ENCODE measurements at regions not wholly inside any gene's neighbourhood (a gene's known extent, or its start where the extent isn't known, plus 50 kb on each side); places are given as distances from the start of the nearest gene placed in this dataset.

GRCh38 chr2:120465012-120465700, 119.2 kb downstream of the INHBB start:
- no peaks in the 10 kb centered on the region for H3K36me3 Mint-ChIP-seq (ENCODE audit: low read depth, unreplicated experiment)
- no peak overlapping the region for H3K27ac Mint-ChIP-seq (ENCODE audit: unreplicated experiment)
- peaks cover 38% of the 10 kb centered on the region for H3K4me1 Mint-ChIP-seq (ENCODE audit: unreplicated experiment)
- no peak for TF ChIP-seq CTCF (IDR thresholded peaks at IDR 0.05; ENCODE audit: unreplicated experiment)
- H3K4me3 Mint-ChIP-seq (ENCODE audit: unreplicated experiment): no peak overlapping the region
- DNase-seq (ENCODE audit: low spot score): no peak
- H3K27me3 Mint-ChIP-seq (ENCODE audit: unreplicated experiment): peaks cover 8% of the 10 kb centered on the region
- H3K9me3 Mint-ChIP-seq (ENCODE audit: unreplicated experiment): no peaks in the 10 kb centered on the region

DNA sequence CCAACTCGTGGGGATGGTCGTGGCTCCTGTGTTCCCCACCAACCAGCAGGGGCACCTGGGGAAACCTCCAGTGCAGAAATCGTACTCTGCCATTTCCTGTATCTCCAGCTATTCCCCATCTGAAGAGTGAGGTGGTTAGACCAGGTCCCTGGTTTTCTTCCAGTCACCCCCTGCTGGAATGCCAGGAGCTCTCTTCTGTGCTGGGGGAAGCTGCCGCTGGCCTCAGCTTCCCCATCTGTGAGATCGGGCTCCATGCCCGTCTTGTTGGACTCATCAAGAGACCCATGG, 119.7 kb downstream of the INHBB start:
- Mint-ChIP-seq H3K4me3 (ENCODE audit: unreplicated experiment) (no peak overlapping the region), H3K27me3 (ENCODE audit: unreplicated experiment) (peaks cover 8% of the 10 kb centered on the region)

DNA sequence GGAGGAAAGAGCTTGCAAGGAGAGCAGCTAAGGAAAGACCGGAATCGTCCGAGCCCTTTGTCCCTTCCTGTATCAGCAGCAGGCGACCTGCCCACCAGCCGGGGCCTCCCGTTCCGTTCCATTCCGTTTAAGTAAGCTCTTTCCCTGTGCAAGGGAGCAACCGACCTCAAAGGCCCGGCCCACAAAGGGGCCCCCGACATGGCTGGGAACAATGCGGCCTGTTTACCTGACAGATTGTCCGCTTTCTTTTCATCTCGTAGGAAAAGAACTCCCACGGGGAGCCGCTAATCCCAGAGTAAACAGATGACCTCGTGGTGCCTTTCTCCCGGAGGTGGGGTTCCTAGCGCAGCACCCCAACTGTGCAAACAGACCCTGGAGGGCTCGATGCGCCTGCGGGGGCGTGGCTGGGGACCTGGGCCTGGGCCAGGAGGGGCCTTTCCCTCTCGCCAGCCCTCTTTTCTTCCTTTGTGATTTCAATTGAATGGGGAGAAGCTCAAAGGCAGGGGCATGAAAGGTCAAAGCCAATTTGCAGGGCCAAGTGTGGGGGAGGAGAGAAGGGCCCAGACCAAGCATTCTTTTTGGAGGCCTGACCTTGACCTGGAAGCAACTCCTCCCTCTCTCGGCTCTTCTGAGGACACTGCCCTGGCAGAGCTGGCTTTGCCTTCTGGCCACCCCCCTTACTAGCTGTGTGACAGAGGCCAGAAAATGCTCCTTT, 120.2 kb downstream of the INHBB start:
- TF ChIP-seq CTCF (IDR thresholded peaks at IDR 0.05; ENCODE audit: unreplicated experiment): no peak
- H3K27me3 Mint-ChIP-seq (ENCODE audit: unreplicated experiment): peaks cover 6% of the 10 kb centered on the region
- peaks cover 47% of the 10 kb centered on the region for H3K4me1 Mint-ChIP-seq (ENCODE audit: unreplicated experiment)
- peak; percentile 53 for DNase-seq (ENCODE audit: low spot score)
- no peak overlapping the region for H3K4me3 Mint-ChIP-seq (ENCODE audit: unreplicated experiment)
- peak overlapping the region; percentile 42 for H3K27ac Mint-ChIP-seq (ENCODE audit: unreplicated experiment)
- H3K9me3 Mint-ChIP-seq (ENCODE audit: unreplicated experiment): no peaks in the 10 kb centered on the region
- no peaks in the 10 kb centered on the region for H3K36me3 Mint-ChIP-seq (ENCODE audit: low read depth, unreplicated experiment)

More for the DNA sequence above, 119.7 kb downstream of the INHBB start:
- Mint-ChIP-seq H3K9me3 (ENCODE audit: unreplicated experiment) (no peaks in the 10 kb centered on the region), H3K4me1 (ENCODE audit: unreplicated experiment) (peaks cover 43% of the 10 kb centered on the region), H3K36me3 (ENCODE audit: low read depth, unreplicated experiment) (no peaks in the 10 kb centered on the region), H3K27ac (ENCODE audit: unreplicated experiment) (peak overlapping the region; percentile 42)
- TF ChIP-seq CTCF (IDR thresholded peaks at IDR 0.05; ENCODE audit: unreplicated experiment): no peak
- no peak for DNase-seq (ENCODE audit: low spot score)

- Mint-ChIP-seq H3K27ac (ENCODE audit: unreplicated experiment) (no peak overlapping the region), H3K36me3 (ENCODE audit: low read depth, unreplicated experiment) (no peaks in the 10 kb centered on the region), H3K9me3 (ENCODE audit: unreplicated experiment) (no peaks in the 10 kb centered on the region), H3K4me1 (ENCODE audit: unreplicated experiment) (peaks cover 52% of the 10 kb centered on the region), H3K4me3 (ENCODE audit: unreplicated experiment) (no peak overlapping the region), H3K27me3 (ENCODE audit: unreplicated experiment) (peaks cover 3% of the 10 kb centered on the region)
- no peak for DNase-seq (ENCODE audit: low spot score)
- TF ChIP-seq CTCF (IDR thresholded peaks at IDR 0.05; ENCODE audit: unreplicated experiment): no peak
These were observed 120.7 kb downstream of the INHBB start for GRCh38 chr2:120466704-120467054.

DNA sequence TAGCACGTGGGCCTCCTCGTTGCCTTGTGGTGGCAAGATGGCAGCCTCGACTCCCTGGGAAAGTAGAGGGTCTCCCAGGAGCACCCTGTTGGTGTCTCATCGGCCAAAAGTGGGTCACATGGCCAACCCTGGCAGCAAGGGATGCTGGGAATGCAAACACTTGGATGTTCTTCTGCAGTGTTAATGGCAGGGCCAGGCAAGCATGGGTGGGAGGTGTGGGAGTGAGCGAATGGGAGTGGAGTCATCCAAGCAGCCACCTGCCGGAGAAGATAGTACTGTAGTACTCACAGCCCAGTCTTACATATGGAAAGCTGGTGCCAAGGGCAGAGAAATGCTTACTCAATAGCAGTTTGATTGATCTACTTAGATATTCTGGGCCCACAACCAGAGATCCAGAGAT, 122.2 kb downstream of the INHBB start:
- Mint-ChIP-seq H3K27me3 (ENCODE audit: unreplicated experiment) (peaks cover 5% of the 10 kb centered on the region), H3K4me1 (ENCODE audit: unreplicated experiment) (peaks cover 56% of the 10 kb centered on the region), H3K36me3 (ENCODE audit: low read depth, unreplicated experiment) (peaks cover 6% of the 10 kb centered on the region), H3K9me3 (ENCODE audit: unreplicated experiment) (no peaks in the 10 kb centered on the region), H3K27ac (ENCODE audit: unreplicated experiment) (no peak overlapping the region), H3K4me3 (ENCODE audit: unreplicated experiment) (no peak overlapping the region)
- no peak for TF ChIP-seq CTCF (IDR thresholded peaks at IDR 0.05; ENCODE audit: unreplicated experiment)
- DNase-seq (ENCODE audit: low spot score): no peak

Measured in endothelial cell (in vitro differentiated cells).